Adipose tissue (tissue), 3 donors: ENCODE measurements at regions not wholly inside any gene's neighbourhood (a gene's known extent, or its start where the extent isn't known, plus 50 kb on each side); places are given as distances from the start of the nearest gene placed in this dataset.
"Not testable (repeated sequence)": the region's sequence is repeated elsewhere in the genome, so short reads cannot be mapped to it uniquely, and the experiment has no call there.

ENCODE experiments used
- H3K27ac ChIP-seq: one replicate; pipeline ENCODE4 v1.5.1; 2013; ENCODE audit warnings: low read depth, low read length
- WGBS, 3 donors: extraction: QIAGEN DNeasy Blood & Tissue Kit; methylation state at CpG; one replicate each; pipeline ENCODE4 v1.1.7; 2013; 5-methylcytosine and 5-hydroxymethylcytosine counted together
- donor health status: healthy with polysubstance abuse.
- donor health status: Bipolar disorder and iron deficiency.
- donor health status: healthy.

DNA sequence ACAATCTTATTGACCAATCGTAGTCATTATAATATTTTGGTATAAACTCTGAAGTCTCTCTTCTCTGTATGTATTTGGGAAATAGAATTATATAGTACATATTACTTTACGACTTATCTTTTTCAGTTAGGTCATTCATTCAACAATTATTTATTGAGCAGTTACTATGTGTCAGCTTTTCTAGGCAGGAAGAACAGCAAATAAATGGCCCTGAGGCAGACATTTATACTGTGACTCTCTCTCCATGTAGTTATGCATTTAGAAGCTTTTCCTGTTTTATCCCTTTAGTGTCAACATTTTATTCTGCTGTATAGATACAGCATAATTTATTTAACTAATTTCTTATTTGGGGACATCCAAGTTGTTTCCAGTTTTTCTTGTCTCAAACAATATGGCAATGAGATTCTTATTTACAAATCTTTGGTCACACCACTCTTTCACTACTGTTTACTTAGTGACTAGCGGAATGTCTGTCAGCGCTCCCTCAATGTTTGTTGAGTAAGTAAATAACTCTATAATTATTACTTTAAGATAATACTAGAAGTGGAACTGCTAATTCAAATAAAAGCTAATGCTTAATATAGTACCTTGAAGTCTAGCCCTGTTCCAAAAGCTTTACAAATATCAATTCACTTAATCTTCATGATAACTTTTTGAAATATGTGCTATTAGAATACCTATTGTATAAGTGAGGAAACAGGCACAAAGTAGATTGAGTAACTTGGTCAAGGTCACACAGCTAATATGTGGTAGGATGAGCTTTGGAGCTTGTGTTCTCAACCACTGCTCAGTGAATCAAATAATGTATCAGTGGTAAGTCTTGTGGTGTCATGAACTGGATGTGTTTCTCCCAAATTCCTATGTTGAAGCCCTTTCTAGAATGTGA, 465.6 kb downstream of the SIPA1L2 start:
- 67 to 94% (median 93%) methylated on average over 4 of the region's 4 CpGs for WGBS, 3 donors
- H3K27ac ChIP-seq: no peak overlapping the region

- H3K27ac ChIP-seq: no peak overlapping the region
- WGBS, 3 donors: 74 to 100% (median 96%) methylated on average over 1 of the region's 1 CpG
These were observed 466.4 kb downstream of the SIPA1L2 start for GRCh38 chr1:232163533-232163932.

DNA sequence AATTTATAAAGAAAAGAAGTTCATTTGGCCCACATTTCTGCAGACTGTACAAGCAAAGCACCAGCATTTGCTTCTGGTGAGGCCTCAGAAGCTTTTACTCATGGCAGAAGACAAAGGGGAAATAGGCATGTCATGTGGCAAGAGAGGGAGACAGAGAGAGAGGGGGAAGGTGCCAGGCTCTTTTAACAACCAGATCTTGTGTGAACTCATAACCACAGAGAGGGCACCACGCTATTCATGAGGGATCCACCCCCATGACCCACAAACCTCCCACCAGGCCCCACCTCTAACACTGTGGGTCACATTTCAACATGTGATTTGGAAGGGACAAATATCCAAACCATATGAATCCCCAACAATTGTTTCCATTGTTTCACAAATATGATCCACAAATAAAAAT, 467.9 kb downstream of the SIPA1L2 start:
- WGBS, 3 donors: 65 to 100% (median 67%) methylated on average over 1 of the region's 1 CpG
- H3K27ac ChIP-seq: no peak overlapping the region

DNA sequence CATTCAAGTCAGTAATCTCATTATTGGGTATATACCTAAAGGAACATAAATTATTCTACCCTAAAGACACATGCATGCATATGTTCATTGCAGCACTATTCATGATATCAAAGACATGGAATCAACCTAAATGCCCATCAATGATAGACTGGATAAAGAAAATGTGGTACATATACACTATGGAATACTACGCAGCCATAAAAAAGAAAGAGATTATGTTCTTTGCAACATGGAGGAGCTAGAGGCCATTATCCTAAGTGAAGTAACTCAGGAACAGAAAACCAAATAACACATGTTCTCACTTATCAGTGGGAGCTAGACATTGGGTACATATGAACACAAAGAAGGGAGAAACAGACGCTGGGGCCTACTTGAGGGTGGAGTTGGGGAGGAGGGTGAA, 471.4 kb downstream of the SIPA1L2 start:
- WGBS, 3 donors: 92 to 95% (median 94%) methylated on average over 2 of the region's 2 CpGs

DNA sequence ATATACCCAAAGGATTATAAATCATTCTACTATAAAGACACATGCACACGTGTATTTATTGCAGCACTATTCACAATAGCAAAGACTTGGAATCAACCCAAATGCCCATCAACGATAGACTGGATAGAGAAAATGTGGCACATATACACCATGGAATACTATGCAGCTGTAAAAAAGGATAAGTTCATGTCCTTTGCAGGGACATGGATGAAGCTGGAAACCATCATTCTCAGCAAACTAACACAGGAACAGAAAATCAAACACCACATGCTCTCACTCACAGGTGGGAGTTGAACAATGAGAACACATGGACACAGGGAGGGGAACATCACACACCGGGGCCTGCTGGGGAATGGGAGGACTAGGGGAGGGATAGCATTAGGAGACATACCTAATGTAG, 473.9 kb downstream of the SIPA1L2 start:
- WGBS, 3 donors: 91% methylated on average over 3 of the region's 3 CpGs

More for the DNA sequence above, 471.4 kb downstream of the SIPA1L2 start:
- not testable (repeated sequence) for H3K27ac ChIP-seq

DNA sequence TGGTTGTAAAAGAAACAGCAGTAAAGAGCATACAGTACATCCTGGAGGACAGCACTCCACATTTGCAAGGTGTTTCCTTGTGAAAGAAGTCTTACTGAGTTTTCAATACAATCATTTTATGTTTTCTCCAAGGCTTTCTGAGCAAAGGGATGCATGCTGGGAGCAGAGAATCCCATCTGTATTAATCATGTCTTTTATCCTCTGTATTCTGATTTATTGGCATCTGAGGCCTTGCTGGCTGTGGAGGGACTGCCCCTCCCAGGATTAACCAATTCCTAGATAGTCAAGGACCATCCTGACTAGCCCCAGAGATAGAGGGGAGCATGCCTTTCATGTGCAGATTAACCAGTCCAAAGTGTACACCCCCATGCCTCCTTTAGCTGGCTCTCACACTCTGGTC, 476.3 kb downstream of the SIPA1L2 start:
- H3K27ac ChIP-seq: no peak overlapping the region

More for the DNA sequence above, 473.9 kb downstream of the SIPA1L2 start:
- not testable (repeated sequence) for H3K27ac ChIP-seq

DNA sequence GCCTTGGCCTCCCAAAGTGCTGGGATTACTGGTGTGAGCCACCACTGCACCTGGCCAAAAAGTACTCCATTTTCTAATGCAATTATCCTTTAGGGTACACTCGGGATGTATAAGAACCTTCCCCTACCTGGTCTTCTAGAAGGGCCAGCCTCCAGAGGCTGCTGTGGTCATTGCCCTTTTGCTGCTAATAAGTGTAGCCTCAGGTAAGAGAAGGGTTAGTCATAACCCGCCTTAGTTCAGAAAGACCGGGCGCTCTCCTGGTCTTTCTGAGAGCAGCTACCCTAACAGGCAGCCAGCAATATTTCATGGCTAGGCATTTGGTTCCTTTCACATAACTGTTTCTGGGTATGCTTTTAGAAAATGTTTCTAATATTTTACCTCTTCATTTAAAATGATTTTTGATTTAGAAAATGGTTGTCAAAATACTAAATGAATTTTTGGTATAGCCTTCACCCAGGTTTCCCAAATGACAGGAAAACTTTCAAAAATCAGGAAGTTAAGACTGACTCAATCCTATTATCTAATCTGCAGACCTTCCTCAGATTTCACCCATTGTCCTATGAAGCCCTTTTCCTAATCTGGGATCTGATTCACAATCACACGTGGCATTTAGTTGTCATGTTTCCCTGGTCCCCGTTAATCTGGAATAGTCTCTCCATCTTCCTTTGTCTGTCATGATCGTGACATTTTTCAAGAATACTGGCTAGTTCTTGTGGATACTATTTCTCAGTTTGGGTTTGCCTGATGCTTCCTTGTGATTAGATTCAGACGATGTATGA, 479.0 kb downstream of the SIPA1L2 start:
- H3K27ac ChIP-seq: no peak overlapping the region
- 79 to 82% (median 79%) methylated on average over 8 of the region's 8 CpGs for WGBS, 3 donors

GRCh38 chr1:232149287-232150201, 480.4 kb downstream of the SIPA1L2 start:
- WGBS, 3 donors: 62 to 65% (median 64%) methylated on average over 9 of the region's 9 CpGs
- H3K27ac ChIP-seq: no peak overlapping the region

DNA sequence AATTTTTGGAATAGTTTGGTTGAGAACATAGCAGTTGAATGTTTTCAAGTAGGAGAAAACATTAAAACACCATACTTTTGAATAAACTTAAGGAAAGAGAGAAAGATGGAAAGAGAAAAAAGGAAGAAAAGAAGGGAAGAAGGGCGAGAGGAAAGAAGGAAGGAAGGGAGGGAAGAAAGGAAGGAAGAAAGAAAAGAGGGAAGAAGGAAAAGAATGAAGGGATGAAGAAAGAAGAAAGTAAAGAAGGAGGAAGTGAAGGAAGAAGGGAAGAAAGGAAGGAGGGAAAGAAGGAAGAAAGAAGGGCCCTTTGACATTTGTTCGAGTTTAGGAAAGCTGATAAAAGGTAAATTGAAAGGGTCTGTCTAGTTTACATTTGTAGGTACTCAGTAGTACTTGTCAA, 482.7 kb downstream of the SIPA1L2 start:
- WGBS, 3 donors: 75 to 87% (median 87%) methylated on average over 2 of the region's 2 CpGs
- no peak overlapping the region for H3K27ac ChIP-seq

- no peak overlapping the region for H3K27ac ChIP-seq
- WGBS, 3 donors: 84 to 94% (median 88%) methylated on average over 3 of the region's 3 CpGs
These were observed 483.4 kb downstream of the SIPA1L2 start for GRCh38 chr1:232146514-232146913.

GRCh38 chr1:232145768-232146167, 484.2 kb downstream of the SIPA1L2 start:
- H3K27ac ChIP-seq: no peak overlapping the region

DNA sequence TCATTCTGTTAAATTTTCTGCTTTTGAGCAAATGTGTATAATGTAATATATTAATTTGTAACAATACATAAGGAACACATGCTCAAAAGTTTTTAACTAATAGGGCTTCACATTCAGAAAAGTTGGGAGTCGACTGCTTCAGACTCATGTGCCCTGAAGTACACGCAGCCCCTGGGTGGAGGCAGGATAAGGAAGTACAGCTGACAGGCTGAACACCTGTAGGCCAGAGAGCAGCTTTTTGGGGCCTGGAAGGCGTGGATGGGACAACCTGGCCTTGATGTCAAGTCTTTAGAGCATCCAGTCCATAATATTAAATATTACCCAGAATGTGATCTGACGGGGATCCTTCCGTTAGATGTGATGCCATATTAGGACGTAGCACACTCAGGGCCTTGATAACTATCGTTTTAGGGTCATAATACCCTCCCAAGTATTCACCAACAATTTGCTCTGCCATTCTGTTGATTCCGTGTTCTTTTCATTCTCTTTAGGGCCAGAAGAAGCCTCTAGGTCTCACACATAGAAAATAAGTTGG, 485.2 kb downstream of the SIPA1L2 start:
- no peak overlapping the region for H3K27ac ChIP-seq
- WGBS, 3 donors: 87 to 98% (median 88%) methylated on average over 8 of the region's 8 CpGs

More at GRCh38 chr1:232145768-232146167, 484.2 kb downstream of the SIPA1L2 start:
- WGBS, 3 donors: 83 to 85% (median 84%) methylated on average over 2 of the region's 2 CpGs

DNA sequence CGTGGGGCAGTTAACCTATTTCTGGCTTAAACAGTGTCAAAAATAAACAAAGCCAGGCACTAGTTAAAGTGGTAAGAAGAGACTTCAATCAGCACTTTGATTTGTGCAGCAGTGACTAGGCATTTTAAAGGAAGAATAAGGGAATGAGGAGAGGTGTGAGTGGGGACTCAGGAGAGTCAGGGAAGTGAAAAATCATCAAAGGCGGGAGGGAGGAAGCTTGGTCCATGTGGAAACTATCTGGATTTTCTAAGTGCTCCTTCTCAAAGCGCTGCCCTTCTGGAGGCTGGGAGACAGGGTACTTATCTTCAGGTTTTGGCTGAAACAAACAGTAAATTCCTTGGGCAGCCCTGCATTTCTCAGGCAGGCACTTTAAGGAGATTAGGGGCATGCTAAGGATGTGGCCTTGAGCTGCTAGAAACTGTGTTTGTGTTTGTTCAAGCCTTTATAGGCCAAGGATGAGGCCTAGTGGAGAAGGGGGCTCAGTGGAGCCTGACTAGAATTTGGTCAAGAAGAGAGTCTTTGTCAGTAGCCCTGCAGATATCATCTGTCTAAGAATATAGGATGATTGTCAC, 486.5 kb downstream of the SIPA1L2 start:
- no peak overlapping the region for H3K27ac ChIP-seq
- 48 to 87% (median 86%) methylated on average over 3 of the region's 3 CpGs for WGBS, 3 donors

- no peak overlapping the region for H3K27ac ChIP-seq
- 58 to 67% (median 60%) methylated on average over 8 of the region's 8 CpGs for WGBS, 3 donors
These were observed 487.3 kb downstream of the SIPA1L2 start for GRCh38 chr1:232142403-232143314.

- not testable (repeated sequence) for H3K27ac ChIP-seq
- WGBS, 3 donors: 78 to 90% (median 87%) methylated on average over 5 of the region's 5 CpGs
These were observed 488.8 kb downstream of the SIPA1L2 start for GRCh38 chr1:232141167-232141448.

DNA sequence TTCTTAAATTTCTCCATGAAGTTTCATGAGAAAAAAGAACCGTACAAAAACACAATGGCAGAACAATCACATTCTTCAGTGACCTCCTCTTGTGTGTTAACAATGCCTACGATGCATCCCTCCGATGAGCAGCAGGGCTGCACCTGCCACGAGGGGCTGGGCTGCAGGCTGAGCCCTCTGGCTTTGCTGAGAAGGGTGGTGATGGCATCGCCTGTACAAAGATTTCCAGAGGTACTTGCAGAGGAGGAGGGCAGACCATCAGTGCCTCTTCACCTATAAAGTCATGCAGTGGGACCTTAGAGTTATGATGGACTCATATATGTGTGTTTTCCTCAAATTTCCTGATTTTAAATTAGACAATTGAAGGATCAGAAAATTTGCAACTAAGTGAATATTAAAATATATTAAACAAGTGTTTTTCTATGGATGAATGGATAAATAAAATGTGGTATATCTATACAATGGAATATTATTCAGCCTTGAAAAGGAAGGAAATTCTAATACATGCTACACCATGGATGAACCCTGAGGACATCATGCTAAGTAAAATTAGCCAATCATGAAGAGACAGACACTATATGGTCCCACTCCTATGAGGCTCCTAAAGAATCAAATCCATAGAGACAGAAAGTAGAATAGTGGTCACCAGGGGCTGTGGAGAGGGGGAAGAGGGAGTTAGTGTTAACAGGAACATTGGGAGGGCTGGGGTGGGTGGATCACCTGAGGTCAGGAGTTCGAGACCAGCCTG, 489.3 kb downstream of the SIPA1L2 start:
- 70 to 79% (median 79%) methylated on average over 6 of the region's 6 CpGs for WGBS, 3 donors
- H3K27ac ChIP-seq: no peak overlapping the region

DNA sequence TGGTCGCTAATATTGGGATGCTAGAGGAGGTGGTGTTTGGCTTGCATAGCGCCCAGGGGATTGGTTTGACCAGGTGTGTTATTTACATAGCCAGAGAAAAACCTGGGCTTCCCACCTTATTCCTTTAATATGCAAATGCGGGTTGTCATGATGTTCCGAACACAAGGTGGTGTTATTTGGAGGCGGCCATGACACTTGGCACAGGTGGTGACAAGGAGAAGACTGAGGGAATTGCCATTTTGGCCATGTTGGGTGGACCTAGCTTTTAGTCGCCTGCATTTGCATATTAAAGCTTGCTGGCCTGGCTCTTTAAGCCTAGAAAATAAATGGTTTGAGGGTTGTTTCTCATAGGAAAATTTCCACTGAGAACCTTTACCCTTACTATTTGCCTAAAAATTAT, 490.5 kb downstream of the SIPA1L2 start:
- H3K27ac ChIP-seq: no peak overlapping the region
- WGBS, 3 donors: 90 to 94% (median 92%) methylated on average over 6 of the region's 6 CpGs
